Keratinocyte (primary cell): ENCODE measurements at regions not wholly inside any gene's neighbourhood (a gene's known extent, or its start where the extent isn't known, plus 50 kb on each side); places are given as distances from the start of the nearest gene placed in this dataset.

ENCODE experiments used
- DNase-seq: peaks from one replicate; pipeline ENCODE4 v3.0.0-alpha.2; 2011; ENCODE audit warnings: low read depth, missing footprints, low spot score
- FAIRE-seq: peaks from 2 replicates; lab custom pipeline; 2011; peaks lifted over from hg19 to GRCh38; lab: Jason Lieb, UNC
- H2AFZ ChIP-seq: 2 replicates; pipeline ENCODE4 v1.6.0; 2012; ENCODE audit warnings: low read length, control low read depth, inconsistent platforms; ENCODE audit not compliant: control insufficient read depth
- H3K27ac ChIP-seq: 2 replicates; pipeline ENCODE4 v1.5.1; 2011; ENCODE audit warnings: low read length; ENCODE audit not compliant: control insufficient read depth, insufficient read depth
- H3K27me3 ChIP-seq: 3 replicates; pipeline ENCODE4 v1.6.0; 2011; ENCODE audit warnings: low read length; ENCODE audit not compliant: control insufficient read depth, insufficient read depth; ENCODE audit errors: extremely low read depth
- H3K36me3 ChIP-seq, 2 experiments: 2 replicates in 1 of 2; 3 replicates in 1 of 2; pipeline ENCODE4 v1.5.1; 2011; ENCODE audit warnings: low read length in 2 of 2, mild to moderate bottlenecking in 1 of 2; ENCODE audit not compliant: control insufficient read depth in 2 of 2, insufficient read depth in 2 of 2; ENCODE audit errors: extremely low read depth in 1 of 2
- H3K4me1 ChIP-seq: 3 replicates; pipeline ENCODE4 v1.5.1; 2011; ENCODE audit warnings: low read length; ENCODE audit not compliant: control insufficient read depth, insufficient read depth; ENCODE audit errors: extremely low read depth
- H3K4me2 ChIP-seq: 3 replicates; pipeline ENCODE4 v1.6.0; 2011; ENCODE audit warnings: low read depth, low read length; ENCODE audit not compliant: control insufficient read depth, insufficient read depth; ENCODE audit errors: extremely low read depth
- H3K4me3 ChIP-seq, 3 experiments: fragments of 200-600 bp in 1 of 3; sonication (generic) in 1 of 3; 2 replicates in 2 of 3; 3 replicates in 1 of 3; pipeline ENCODE4 v1.5.1; 2011 to 2016; ENCODE audit warnings: low read length in 3 of 3, mild to moderate bottlenecking in 3 of 3, control low read depth in 2 of 3, inconsistent platforms in 1 of 3, low read depth in 1 of 3, mixed read lengths in 1 of 3, mixed run types in 1 of 3, moderate library complexity in 1 of 3; ENCODE audit not compliant: control insufficient read depth in 2 of 3, insufficient read depth in 2 of 3; ENCODE audit errors: extremely low read depth in 1 of 3
- H3K79me2 ChIP-seq: 2 replicates; pipeline ENCODE4 v1.6.0; 2012; ENCODE audit warnings: low read length; ENCODE audit not compliant: control insufficient read depth, insufficient read depth
- H3K9ac ChIP-seq: 3 replicates; pipeline ENCODE4 v1.6.0; 2011; ENCODE audit warnings: low read length; ENCODE audit not compliant: control insufficient read depth, insufficient read depth; ENCODE audit errors: extremely low read depth
- H3K9me1 ChIP-seq: 3 replicates; pipeline ENCODE4 v1.6.0; 2011; ENCODE audit warnings: low read length; ENCODE audit not compliant: control insufficient read depth, insufficient read depth; ENCODE audit errors: extremely low read depth
- H3K9me3 ChIP-seq: 2 replicates; pipeline ENCODE4 v1.5.1; 2012; ENCODE audit warnings: low read depth, low read length; ENCODE audit not compliant: control insufficient read depth
- H4K20me1 ChIP-seq: 3 replicates; pipeline ENCODE4 v1.6.0; 2011; ENCODE audit warnings: low read length; ENCODE audit not compliant: control insufficient read depth, insufficient read depth; ENCODE audit errors: extremely low read depth
- CTCF ChIP-seq, 3 experiments: IDR thresholded peaks in 1 of 3; conservative IDR thresholded peaks in 1 of 3; optimal IDR thresholded peaks in 1 of 3; 2 replicates in 2 of 3; 3 replicates in 1 of 3; pipeline versions ENCODE3 to v1.5.1; 2011; ENCODE audit warnings: low read length in 3 of 3, mild to moderate bottlenecking in 3 of 3, moderate library complexity in 2 of 3, control low read depth in 1 of 3, inconsistent platforms in 1 of 3; ENCODE audit not compliant: insufficient read depth in 2 of 3; ENCODE audit errors: extremely low read depth in 1 of 3
- EZH2 ChIP-seq: IDR thresholded peaks from one replicate; pipeline ENCODE4 v1.6.1; 2012; ENCODE audit warnings: inconsistent platforms, mild to moderate bottlenecking, low read length, moderate library complexity
- dilution Hi-C: fragments of 300-500 bp; cut with MboI; formaldehyde crosslinking; loops from one replicate; pipeline ENCODE4 v1.7.0; 2020; ENCODE audit warnings: low sequenced_read_pairs; ENCODE audit not compliant: extremely low pct_ligation_motif_present

GRCh38 chrX:69107231-69107739 is 58.0 kb downstream of the PJA1 start:
- no peak overlapping the region for H3K4me3 ChIP-seq
- H2AFZ ChIP-seq: no peak overlapping the region
- DNase-seq (no peak), FAIRE-seq (no peak)
- H3K79me2 ChIP-seq: no peaks in the 10 kb centered on the region
- H3K36me3 ChIP-seq: no peaks in the 10 kb centered on the region
- no peaks in the 10 kb centered on the region for H4K20me1 ChIP-seq
- no peaks in the 10 kb centered on the region for H3K9me3 ChIP-seq
- TF ChIP-seq CTCF (optimal IDR thresholded peaks at IDR 0.05 in 1 of 3, IDR thresholded peaks at IDR 0.05 in 1 of 3, conservative IDR thresholded peaks at IDR 0.05 in 1 of 3; ENCODE audit: extremely low read depth in 1 of 3, insufficient read depth in 2 of 3, low read length in 3 of 3) (no peak), EZH2 (no peak)
- H3K9ac ChIP-seq: no peak overlapping the region
- dilution Hi-C loops: no loop called here
- no peak overlapping the region for H3K27ac ChIP-seq
- H3K27me3 ChIP-seq: peaks cover 6% of the 10 kb centered on the region
- no peaks in the 10 kb centered on the region for H3K9me1 ChIP-seq
- peaks cover 20% of the 10 kb centered on the region for H3K4me1 ChIP-seq
- H3K4me2 ChIP-seq: no peak overlapping the region

- no peak for DNase-seq
- no peak overlapping the region for H3K9ac ChIP-seq
- H3K4me1 ChIP-seq: peaks cover 14% of the 10 kb centered on the region
- FAIRE-seq: no peak
- no peaks in the 10 kb centered on the region for H3K36me3 ChIP-seq
- no peaks in the 10 kb centered on the region for H3K9me3 ChIP-seq
- peaks cover 6% of the 10 kb centered on the region for H3K27me3 ChIP-seq
- H3K79me2 ChIP-seq: no peaks in the 10 kb centered on the region
- no peak overlapping the region for H2AFZ ChIP-seq
- no peak overlapping the region for H3K4me3 ChIP-seq
- H3K9me1 ChIP-seq: no peaks in the 10 kb centered on the region
- dilution Hi-C loops: no loop called here
- no peaks in the 10 kb centered on the region for H4K20me1 ChIP-seq
- no peak overlapping the region for H3K27ac ChIP-seq
- H3K4me2 ChIP-seq: no peak overlapping the region
- no peak for TF ChIP-seq CTCF (optimal IDR thresholded peaks at IDR 0.05 in 1 of 3, IDR thresholded peaks at IDR 0.05 in 1 of 3, conservative IDR thresholded peaks at IDR 0.05 in 1 of 3; ENCODE audit: extremely low read depth in 1 of 3, insufficient read depth in 2 of 3, low read length in 3 of 3)
- no peak for TF ChIP-seq EZH2
These were observed 60.4 kb downstream of the PJA1 start for GRCh38 chrX:69104756-69105434.
